Fibroblast of lung (primary cell): ENCODE measurements at regions not wholly inside any gene's neighbourhood (a gene's known extent, or its start where the extent isn't known, plus 50 kb on each side); places are given as distances from the start of the nearest gene placed in this dataset.

Experiments
- DNase-seq, 2 donors: peaks; one replicate each; pipeline versions ENCODE4 v3.0.0 to v3.0.0-alpha.2; 2010; ENCODE audit warnings: low read depth in 2 of 2
- H2AFZ ChIP-seq: 2 replicates; pipeline ENCODE4 v1.5.1; 2012; ENCODE audit warnings: low read length, control low read depth, inconsistent platforms
- H3K27ac ChIP-seq: 2 replicates; pipeline ENCODE4 v1.5.1; 2011; ENCODE audit warnings: low read length, control low read depth; ENCODE audit not compliant: insufficient read depth
- H3K27me3 ChIP-seq: 2 replicates; pipeline ENCODE4 v1.5.1; 2011; ENCODE audit warnings: mild to moderate bottlenecking, low read length; ENCODE audit not compliant: control insufficient read depth, insufficient read depth
- H3K36me3 ChIP-seq: 2 replicates; pipeline ENCODE4 v1.5.1; 2011; ENCODE audit warnings: low read length; ENCODE audit not compliant: control insufficient read depth, insufficient read depth
- H3K4me1 ChIP-seq: 2 replicates; pipeline ENCODE4 v1.5.1; 2011; ENCODE audit warnings: low read length; ENCODE audit not compliant: control insufficient read depth, insufficient read depth; ENCODE audit errors: extremely low read depth
- H3K4me2 ChIP-seq: 2 replicates; pipeline ENCODE4 v1.5.1; 2011; ENCODE audit warnings: low read length, control low read depth; ENCODE audit not compliant: insufficient read depth; ENCODE audit errors: extremely low read depth
- H3K4me3 ChIP-seq, 4 experiments: fragments of 200-600 bp in 1 of 4; sonication (generic) in 1 of 4; replicated peaks in 1 of 4; 2 replicates each; pipeline ENCODE4 v1.5.1; 2011 to 2016; ENCODE audit warnings: low read length in 4 of 4, low read depth in 3 of 4, mild to moderate bottlenecking in 3 of 4, control low read depth in 2 of 4, inconsistent platforms in 1 of 4, mixed read lengths in 1 of 4; ENCODE audit not compliant: insufficient read depth in 1 of 4; ENCODE audit errors: control extremely low read depth in 1 of 4
- H3K79me2 ChIP-seq: 2 replicates; pipeline ENCODE4 v1.5.1; 2012; ENCODE audit warnings: mild to moderate bottlenecking, low read length, inconsistent platforms; ENCODE audit not compliant: control insufficient read depth, insufficient read depth
- H3K9ac ChIP-seq: 2 replicates; pipeline ENCODE4 v1.5.1; 2011; ENCODE audit warnings: mild to moderate bottlenecking, low read length, control low read depth; ENCODE audit not compliant: insufficient read depth
- H3K9me3 ChIP-seq: 2 replicates; pipeline ENCODE4 v1.5.1; 2012; ENCODE audit warnings: low read depth, low read length; ENCODE audit not compliant: control insufficient read depth, insufficient read depth
- H4K20me1 ChIP-seq: 2 replicates; pipeline ENCODE4 v1.5.1; 2011; ENCODE audit warnings: low read length; ENCODE audit not compliant: control insufficient read depth, insufficient read depth; ENCODE audit errors: extremely low read depth
- EZH2 ChIP-seq: IDR thresholded peaks from 2 replicates; pipeline ENCODE4 v1.5.1; 2012; ENCODE audit warnings: low read length, control low read depth, mild to moderate bottlenecking; ENCODE audit errors: missing control alignments
- TF ChIP-seq, protein P1 (sequence below), 2 donors: IDR thresholded peaks in 1 of 2; conservative IDR thresholded peaks in 1 of 2; 1 replicate in 1 of 2; 2 replicates in 1 of 2; pipeline ENCODE4 v1.5.1; 2011 to 2012; ENCODE audit warnings: low read length in 2 of 2, control low read depth in 1 of 2, inconsistent platforms in 1 of 2, low read depth in 1 of 2, mild to moderate bottlenecking in 1 of 2

GRCh38 chrX:39377773-39378172 lies 576.5 kb downstream of the MID1IP1 start:
- Histone ChIP-seq H3K79me2 (no peaks in the 10 kb centered on the region), H3K4me1 (no peaks in the 10 kb centered on the region)

GRCh38 chrX:39381422-39381821 lies 580.2 kb downstream of the MID1IP1 start:
- H3K27me3 ChIP-seq: no peaks in the 10 kb centered on the region
- no peaks in the 10 kb centered on the region for H3K36me3 ChIP-seq
- H3K27ac ChIP-seq: no peak overlapping the region
- H3K79me2 ChIP-seq: no peaks in the 10 kb centered on the region
- DNase-seq: peak in 1 of 2 donors; percentile 2
- no peak overlapping the region for H3K4me2 ChIP-seq
- no peak overlapping the region for H2AFZ ChIP-seq
- TF ChIP-seq, protein P1, sequence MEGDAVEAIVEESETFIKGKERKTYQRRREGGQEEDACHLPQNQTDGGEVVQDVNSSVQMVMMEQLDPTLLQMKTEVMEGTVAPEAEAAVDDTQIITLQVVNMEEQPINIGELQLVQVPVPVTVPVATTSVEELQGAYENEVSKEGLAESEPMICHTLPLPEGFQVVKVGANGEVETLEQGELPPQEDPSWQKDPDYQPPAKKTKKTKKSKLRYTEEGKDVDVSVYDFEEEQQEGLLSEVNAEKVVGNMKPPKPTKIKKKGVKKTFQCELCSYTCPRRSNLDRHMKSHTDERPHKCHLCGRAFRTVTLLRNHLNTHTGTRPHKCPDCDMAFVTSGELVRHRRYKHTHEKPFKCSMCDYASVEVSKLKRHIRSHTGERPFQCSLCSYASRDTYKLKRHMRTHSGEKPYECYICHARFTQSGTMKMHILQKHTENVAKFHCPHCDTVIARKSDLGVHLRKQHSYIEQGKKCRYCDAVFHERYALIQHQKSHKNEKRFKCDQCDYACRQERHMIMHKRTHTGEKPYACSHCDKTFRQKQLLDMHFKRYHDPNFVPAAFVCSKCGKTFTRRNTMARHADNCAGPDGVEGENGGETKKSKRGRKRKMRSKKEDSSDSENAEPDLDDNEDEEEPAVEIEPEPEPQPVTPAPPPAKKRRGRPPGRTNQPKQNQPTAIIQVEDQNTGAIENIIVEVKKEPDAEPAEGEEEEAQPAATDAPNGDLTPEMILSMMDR (conservative IDR thresholded peaks at IDR 0.05 in 1 of 2, IDR thresholded peaks at IDR 0.05 in 1 of 2; ENCODE audit: low read depth in 1 of 2, low read length in 2 of 2): no peak
- no peak for TF ChIP-seq EZH2
- no peak overlapping the region for H3K9ac ChIP-seq
- no peaks in the 10 kb centered on the region for H3K9me3 ChIP-seq
- no peaks in the 10 kb centered on the region for H4K20me1 ChIP-seq
- no peak overlapping the region for H3K4me3 ChIP-seq
- H3K4me1 ChIP-seq: no peaks in the 10 kb centered on the region

More at GRCh38 chrX:39377773-39378172, 576.5 kb downstream of the MID1IP1 start:
- no peaks in the 10 kb centered on the region for H3K27me3 ChIP-seq
- no peak overlapping the region for H3K4me2 ChIP-seq
- H4K20me1 ChIP-seq: no peaks in the 10 kb centered on the region
- no peak overlapping the region for H3K4me3 ChIP-seq
- DNase-seq: peak in 1 of 2 donors; percentile 2
- no peaks in the 10 kb centered on the region for H3K36me3 ChIP-seq
- TF ChIP-seq, protein P1 (conservative IDR thresholded peaks at IDR 0.05 in 1 of 2, IDR thresholded peaks at IDR 0.05 in 1 of 2; ENCODE audit: low read depth in 1 of 2, low read length in 2 of 2): no peak
- no peak for TF ChIP-seq EZH2
- H3K27ac ChIP-seq: no peak overlapping the region
- no peak overlapping the region for H2AFZ ChIP-seq
- no peak overlapping the region for H3K9ac ChIP-seq
- no peaks in the 10 kb centered on the region for H3K9me3 ChIP-seq

GRCh38 chrX:39384996-39385395 lies 583.7 kb downstream of the MID1IP1 start:
- DNase-seq: no peak
- Histone ChIP-seq H2AFZ (no peak overlapping the region), H4K20me1 (no peaks in the 10 kb centered on the region), H3K9me3 (no peaks in the 10 kb centered on the region), H3K79me2 (no peaks in the 10 kb centered on the region), H3K27me3 (no peaks in the 10 kb centered on the region), H3K4me1 (no peaks in the 10 kb centered on the region), H3K27ac (no peak overlapping the region), H3K36me3 (no peaks in the 10 kb centered on the region), H3K4me2 (no peak overlapping the region), H3K4me3 (no peak overlapping the region), H3K9ac (no peak overlapping the region)
- TF ChIP-seq, protein P1 (conservative IDR thresholded peaks at IDR 0.05 in 1 of 2, IDR thresholded peaks at IDR 0.05 in 1 of 2; ENCODE audit: low read depth in 1 of 2, low read length in 2 of 2): no peak
- no peak for TF ChIP-seq EZH2
